Stimulated activated naive CD4-positive, alpha-beta T cell treated with Interleukin-2 at 50 U/mL for 16 hours (primary cell): ENCODE measurements at regions not wholly inside any gene's neighbourhood (a gene's known extent, or its start where the extent isn't known, plus 50 kb on each side); places are given as distances from the start of the nearest gene placed in this dataset.

Source experiments
- DNase-seq: peaks from one replicate; lab custom pipeline; 2025; lab: John Stamatoyannopoulos, UW

DNA sequence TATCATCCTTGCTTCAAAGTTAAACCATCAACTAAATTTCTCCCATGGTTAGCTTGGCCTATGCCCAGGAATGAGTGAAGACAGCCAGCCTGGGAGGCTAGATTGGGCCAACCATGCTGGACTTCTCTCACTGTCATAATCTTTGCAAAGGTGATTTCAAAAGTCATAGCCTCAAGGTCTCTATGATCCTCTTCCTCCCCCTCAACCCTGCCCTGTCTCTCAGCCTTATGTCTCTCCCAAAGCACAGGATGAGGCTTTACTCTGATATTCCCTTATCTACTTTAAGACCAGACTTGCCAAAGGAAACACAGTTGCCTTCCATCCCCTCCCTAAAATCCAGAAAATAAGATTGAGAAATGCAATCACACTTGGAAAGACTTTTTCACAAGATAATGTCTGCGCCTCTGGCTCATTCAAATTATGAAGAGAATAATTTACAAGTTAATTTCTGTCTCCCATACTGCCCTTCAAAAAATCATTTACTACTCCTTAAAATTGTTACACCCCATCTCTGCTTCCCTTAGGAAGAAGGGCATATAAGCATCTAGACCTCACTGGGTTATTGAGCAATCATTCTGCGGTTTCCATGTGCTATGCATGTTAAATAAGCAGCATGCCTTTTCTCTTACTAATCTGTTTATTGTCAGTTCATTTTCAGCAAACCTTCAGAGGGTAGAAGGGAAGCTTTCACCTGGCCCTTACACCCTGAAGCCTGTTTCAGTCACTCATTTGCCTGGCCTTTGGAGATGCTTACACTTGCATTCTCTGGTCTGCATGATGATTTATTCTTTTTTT, 113.8 kb upstream of the ANKRD55 start:
- no peak for DNase-seq

DNA sequence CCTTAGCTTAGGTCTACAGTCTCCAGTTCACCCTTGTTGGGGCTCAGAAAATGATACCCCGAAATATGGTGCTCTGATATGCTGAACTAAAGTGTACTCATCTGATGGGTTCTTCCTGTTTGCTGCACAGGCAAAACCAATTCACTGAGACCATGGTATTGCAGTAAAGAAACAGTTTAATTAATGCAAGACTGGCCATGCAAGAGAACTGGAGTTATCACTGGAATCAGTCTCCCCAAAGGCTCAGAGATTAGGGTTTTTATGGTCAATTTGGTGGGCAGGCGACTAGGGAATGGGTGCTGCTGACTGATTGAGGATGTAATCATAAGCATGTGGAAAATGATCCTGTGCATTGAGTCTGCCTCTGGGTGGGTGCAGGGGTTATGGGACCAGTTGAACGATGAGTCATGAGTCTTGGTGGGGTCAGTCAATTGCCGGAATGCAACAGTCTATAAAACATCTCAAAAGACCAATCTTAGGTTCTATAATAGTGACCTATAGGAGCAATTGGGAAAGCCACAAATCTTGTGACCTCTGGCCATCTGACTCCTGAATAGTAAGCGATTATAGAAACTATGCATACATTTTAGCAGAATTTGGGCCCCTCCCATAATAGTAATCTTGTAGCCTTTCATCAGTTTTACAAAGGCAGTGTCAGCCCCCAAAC, 113.0 kb upstream of the ANKRD55 start:
- DNase-seq, result no peak

DNA sequence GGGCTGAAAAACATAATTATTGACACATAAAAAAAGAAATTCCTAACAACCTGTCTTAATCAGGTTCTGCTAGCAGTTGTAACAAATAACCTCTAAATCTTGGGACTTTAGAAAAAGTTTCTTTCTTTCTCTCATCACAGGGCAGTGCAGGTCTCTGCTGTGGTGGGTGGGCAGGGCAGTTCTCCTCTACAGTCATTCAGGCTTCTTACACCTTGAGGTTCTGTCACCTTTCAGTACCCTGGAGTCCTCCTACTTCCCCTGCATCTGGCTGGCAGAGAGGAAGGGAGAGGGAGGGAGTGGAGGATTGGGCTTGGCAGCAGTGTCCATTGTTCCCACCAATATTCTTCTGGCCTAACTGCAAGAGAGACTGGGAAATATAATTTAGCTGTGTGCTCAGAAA, 112.2 kb upstream of the ANKRD55 start:
- DNase-seq, result no peak

DNA sequence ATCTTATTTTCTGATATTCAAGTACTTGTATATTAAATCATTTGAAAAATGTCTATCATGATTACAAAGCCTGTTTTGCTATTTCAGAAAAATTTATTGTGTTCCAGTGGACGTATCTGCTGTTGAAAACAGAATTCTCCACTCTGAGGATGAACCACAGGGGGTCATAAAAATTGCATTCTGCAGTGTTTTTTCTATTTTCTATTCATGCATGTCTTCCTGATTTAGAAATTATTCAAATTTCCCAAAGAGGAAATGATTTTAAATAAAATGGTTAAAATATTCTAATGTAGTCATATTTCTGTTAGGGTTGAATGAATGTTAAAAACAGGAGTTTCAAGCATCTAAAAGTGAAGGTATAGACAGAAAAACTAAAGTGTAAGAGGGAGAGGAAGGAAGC, 111.5 kb upstream of the ANKRD55 start:
- no peak for DNase-seq

DNA sequence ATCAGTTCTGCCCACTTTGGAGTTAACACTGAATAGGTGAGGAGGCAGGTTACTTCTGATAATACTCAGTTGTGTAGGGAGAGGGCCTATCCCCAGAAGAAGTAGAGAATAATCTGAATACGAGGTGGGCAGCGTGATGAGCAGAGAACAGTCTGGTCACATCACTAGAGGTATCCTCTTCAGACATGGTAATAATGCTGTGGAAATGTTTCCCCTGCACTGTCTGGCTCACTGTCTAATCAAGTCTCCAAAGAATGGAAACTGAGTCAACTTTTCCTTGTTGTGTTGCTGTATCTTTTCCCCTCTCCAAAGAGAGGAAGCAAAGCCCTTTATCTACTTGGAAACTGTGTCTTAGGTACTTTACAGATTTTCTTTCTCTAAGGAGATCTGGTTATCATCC, 110.9 kb upstream of the ANKRD55 start:
- DNase-seq, result no peak

DNA sequence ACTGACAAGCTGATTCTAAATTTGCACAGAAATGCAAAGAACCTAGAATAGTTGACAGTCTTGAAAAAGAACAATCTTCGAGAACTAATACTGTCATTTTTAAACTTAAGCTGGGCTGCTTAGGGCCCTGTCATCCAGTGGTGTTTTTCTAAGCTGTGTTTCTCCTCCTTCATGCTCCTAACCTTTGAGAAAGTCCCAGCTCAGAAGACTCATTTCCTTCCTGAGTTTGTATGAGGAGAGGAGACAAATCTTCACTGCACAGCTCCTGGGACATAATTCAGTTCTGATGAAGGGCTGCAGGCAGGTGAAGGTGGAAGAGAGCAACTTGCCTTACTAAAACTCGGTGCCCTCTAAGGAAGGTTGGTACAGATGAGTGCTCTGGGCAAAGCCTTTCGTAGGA, 109.5 kb upstream of the ANKRD55 start:
- no peak for DNase-seq

DNA sequence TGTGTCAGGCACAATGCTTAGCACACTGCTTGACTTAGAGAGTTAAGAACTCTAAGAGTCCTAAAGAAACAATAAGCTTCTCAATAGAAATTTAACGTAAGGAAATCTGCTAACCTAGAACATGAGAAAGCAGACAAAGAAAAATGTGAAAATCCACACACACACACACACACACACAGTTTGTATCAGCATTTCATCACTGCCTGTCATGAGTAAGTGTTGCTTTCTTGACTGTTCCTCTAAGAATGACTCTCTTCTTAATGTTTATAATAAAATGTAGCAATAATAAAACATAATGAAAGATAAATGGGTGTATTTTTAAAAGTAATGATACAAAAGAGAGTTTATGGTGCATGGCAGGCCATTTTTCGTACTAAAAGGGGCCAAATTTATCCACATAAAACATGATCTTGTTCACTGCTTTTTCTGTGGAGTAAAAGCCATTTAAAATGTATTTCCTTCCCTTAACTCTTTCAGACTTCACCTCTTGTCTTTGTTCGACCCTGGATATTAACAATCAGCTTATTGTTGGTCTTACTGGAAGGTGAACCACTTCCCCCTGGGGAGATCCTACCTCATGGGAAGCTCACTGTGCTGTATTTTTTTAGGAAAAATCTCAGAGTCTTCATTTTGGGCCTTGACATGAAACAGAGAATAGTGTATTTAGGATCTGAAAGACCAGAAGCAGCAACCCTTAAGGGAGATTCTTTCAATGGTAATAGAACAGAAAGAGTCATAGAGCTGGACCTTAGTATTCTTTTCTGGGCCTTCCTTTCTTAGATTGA, 107.3 kb upstream of the ANKRD55 start:
- no peak for DNase-seq

DNA sequence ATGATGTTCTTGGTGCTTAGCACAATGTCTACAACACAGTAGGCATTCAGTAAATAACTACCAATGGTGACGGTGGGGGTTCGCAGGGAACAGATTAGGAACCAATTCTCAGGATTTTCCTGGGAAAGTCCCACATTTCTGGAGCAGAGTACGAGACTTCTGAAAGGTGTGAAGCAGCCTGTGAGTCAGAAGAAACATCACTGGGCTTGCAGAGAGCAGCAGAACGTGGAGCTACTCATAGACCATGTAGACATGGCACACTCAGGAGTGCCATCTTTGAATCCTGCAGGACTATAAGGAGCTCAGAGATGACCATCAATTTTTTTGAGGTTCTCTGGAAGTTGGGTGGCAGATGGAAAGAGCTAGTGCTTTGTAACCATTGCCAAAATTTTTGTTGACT, 106.6 kb upstream of the ANKRD55 start:
- DNase-seq, result no peak

DNA sequence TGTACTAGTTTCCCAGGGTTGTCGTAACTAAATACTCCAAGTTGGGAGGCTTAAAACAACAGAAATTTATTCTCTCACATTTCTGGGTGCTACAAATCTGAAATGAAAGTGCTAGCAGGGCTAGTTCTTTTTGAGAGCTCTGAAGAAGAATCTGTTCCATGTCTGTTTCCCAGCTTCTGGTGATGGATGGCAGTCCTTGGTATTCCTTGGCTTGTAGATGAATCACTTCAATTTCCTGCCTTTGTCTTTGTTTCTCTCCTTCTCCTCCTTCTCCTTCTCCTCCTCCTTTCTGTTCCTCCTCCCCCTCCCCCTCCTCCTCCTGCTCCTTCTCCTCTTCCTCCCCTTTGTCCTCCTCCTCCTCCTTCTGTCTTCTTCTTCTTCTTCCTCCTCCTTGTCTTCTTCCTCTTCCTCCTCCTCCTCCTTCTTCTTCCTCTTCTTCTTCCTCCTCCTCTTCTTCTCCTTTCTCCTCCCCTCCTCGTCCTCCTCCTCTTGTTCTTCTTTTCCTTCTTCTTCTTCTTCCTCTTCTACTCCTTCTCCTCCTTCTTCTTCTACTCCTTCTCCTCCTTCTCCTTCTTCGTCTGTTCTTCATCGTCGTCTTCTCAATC, 104.7 kb upstream of the ANKRD55 start:
- no peak for DNase-seq

DNA sequence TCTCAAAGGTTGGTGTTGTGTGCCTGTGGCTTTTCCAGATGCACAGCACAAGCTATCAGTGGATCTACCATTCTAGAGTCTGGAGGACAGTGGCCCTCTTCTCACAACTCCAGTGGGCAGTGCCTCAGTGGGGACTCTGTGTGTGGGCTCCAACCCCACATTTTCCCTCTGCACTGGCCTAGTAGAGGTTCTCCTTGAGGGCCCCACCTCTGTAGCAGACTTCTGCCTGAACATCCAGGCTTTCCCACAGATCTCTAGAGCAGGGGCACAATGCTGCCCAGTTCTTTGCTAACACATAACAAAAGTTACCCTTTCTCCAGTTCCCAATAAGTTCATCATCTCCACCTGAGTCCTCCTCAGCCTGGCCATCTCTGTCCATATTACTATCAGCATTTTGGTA, 102.1 kb upstream of the ANKRD55 start:
- no peak for DNase-seq

DNA sequence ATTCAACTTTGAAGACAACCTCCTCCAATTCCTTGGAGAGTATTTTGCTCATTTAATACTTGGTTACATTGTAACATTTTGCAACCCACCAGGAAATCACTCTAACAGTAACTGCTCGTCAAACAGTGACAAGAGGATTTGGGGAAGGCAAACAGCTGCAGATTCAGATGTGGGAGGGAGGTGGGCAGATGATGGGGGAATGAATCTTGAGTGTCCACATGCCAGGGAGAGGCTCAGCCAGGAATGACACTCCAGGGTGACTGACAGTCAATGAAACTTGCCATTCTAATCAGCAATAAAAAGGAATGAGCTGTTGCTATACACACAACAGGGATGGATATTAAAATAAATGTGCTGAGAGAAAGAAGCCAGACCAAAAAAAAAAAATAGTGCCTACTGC, 97.7 kb upstream of the ANKRD55 start:
- DNase-seq, result no peak

DNA sequence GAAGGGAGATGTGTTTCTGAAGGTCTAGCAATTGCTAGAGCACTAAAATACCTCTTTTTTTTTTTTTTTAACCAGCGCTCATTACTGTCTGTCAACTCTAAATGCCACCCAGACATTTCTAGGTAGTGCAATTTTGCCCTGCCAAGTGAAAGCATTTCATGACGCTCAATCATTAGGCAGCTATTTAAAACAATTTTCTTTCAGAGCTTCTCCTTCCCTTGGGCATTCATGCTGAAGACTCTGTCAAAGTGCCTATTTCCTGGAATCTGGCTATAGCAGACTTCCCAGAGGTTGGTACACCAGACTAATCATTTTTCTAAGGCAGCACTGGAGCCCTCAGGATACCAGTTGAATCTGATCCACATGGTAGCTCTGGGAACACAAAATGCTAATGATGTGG, 97.0 kb upstream of the ANKRD55 start:
- no peak for DNase-seq

DNA sequence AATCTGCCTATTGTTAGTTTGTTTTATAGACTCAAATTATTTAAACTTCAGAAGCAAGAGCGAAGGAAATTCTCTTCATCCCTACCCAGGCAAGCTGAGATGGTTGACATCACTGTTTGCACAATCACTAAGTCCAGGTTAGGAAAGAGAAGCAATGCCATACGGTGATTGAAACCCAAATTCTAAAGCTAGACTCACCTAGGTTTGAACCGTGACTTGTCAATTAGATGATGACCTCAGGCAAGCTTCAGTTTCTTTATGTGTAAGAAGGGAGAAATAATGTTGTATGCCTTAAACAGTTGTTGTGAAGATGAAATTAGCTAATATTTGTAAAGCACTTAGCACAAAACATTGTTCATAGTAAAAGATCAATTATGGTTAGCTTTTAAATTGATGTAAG, 96.5 kb upstream of the ANKRD55 start:
- DNase-seq, result no peak

DNA sequence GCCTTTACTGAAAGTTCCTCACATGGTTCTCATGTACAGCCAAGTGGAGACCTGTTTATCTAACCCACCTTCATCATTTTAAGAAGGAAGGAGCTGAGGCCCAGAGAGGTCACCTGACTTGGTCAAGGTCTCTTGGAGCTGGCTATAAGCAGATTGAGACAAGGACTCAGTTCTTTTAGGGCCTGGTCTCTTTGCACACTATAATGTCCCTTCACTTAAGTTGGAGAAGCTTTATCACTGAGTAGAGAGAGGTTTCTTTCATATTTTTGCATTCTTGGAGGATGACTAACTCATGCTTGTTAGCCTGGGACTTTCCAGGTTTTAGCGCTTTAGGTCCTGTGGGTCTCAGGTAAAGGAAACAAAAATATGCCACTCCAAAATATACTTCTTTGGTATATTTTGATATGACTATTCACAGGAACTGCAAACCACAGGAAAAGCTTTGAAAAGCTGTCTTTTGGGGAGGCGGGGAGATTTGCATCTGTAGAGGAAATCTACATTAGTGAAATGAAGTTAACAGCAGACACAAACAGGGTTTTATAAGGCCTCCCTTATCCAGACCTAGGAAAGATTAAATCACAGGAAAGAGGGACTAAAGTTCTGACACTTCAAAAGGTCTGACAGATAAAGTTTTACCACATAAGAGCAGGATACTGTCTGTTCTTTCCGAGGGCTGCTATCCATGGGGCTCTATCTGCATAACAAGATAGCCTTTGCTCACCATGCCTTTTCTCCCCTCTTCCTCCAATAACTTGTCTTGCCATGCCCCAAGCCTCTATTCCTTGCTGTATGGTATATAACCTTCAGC, 95.8 kb upstream of the ANKRD55 start:
- DNase-seq, result peak; percentile 44

DNA sequence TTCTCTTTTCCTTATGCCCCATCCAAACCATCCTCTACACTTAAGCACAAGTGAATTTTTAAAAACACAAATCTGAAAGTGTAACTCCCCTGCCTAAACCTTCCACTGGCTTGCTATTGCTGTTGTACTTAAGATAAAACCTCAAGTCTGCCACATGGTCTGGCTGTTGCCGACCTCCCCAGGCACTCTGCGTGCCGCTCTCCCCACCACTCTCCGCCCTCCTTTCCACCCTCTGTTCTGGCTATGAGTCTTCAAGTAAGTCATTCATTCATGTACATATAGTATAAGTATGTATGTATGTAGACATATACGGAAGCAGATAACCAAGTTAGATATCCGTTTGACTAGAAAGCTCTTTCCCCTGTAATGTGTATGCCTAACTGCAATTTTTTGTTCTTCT, 94.7 kb upstream of the ANKRD55 start:
- DNase-seq, result peak; percentile 79

DNA sequence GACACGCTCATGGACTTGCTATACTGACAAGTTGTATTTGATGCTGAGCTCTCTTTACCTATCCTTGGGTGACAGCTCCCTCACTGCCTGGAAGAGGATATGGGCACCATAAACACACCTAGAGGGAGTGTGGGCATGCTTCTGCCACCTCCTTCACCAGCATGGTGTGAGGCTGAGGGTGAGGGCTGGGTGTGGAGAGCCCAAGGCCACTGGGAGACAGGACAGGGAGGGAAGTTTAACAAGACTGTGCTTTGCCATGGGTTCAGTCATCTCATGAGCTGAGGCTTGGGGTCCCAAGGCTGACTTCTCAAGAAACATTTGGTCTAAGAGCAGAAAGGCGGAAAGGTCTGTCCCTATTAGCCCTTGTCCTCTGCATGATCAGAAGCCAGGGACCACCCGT, 93.6 kb upstream of the ANKRD55 start:
- DNase-seq, result no peak

DNA sequence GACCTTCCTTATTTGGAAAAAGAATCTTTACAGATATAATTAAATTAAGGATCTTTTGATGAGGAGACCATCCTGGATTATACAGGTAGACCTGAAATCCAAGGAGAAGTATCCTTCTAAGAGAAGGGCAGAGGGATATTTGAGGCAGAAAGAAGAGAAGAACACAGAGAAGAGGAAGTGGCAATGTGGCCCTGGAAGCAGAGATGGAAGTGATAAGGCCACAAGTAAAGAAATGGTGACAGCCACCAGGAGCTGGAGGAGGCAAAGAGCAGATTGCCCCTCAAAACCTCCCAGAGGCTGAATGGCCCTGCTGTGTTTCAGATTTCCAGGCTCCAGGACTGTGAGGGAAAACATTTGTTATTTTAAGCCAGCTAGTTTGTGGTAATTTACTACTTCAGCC, 93.0 kb upstream of the ANKRD55 start:
- DNase-seq, result no peak

DNA sequence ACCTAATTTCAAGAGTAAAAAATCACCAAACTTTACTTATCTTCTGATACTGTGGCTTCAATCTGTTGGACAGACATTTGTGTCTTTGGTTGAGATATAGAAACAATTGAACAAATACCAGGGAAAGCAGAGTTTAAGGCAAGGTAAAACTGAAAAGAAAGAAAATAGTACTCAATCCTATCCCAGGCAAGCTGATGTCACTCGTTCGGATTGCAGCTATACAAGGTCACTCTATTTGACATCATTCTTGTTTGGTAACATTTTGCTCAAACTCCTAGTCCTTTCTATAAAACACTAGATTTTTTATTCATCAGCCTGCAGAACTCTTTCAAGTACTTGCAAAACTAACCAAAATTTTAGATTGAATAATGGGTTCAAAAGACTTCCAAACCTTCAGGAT, 91.9 kb upstream of the ANKRD55 start:
- DNase-seq, result no peak

DNA sequence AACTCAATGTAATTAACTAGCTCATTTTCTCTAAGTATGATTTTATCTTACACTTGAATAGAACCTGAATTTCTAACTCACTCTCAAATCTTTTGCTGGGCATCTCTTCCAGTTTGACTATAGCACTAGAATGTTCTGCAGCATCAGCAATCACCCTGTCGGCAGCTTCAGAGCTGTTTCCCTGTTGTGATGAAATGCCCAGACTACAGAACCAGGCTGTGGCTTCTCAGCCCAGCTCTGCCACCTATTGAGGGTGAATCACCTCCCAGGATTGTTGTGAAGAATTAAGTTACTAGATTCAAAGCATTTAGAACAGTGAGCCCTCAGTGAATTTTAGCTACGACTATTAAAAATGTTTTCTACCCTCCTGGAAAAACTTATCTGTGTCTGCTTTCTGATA, 90.4 kb upstream of the ANKRD55 start:
- no peak for DNase-seq

DNA sequence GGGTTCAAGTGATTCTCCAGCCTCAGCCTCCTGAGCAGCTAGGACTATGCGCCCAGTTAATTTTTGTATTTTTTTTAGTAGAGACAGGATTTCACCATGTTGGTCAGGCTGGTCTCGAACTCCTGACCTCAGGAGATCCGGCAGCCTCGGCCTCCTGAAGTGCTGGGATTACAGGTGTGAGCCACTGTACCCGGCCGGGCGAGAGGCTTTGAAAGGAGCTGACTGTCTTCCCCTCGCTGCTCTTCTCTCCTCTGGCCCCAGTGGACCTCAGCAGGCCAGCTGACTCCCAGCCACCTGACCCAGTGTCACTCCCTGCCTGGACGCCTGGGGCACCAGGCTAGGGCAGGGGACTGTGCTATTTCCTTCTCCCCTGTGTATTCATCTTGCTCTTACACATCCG, 89.5 kb upstream of the ANKRD55 start:
- DNase-seq, result no peak

DNA sequence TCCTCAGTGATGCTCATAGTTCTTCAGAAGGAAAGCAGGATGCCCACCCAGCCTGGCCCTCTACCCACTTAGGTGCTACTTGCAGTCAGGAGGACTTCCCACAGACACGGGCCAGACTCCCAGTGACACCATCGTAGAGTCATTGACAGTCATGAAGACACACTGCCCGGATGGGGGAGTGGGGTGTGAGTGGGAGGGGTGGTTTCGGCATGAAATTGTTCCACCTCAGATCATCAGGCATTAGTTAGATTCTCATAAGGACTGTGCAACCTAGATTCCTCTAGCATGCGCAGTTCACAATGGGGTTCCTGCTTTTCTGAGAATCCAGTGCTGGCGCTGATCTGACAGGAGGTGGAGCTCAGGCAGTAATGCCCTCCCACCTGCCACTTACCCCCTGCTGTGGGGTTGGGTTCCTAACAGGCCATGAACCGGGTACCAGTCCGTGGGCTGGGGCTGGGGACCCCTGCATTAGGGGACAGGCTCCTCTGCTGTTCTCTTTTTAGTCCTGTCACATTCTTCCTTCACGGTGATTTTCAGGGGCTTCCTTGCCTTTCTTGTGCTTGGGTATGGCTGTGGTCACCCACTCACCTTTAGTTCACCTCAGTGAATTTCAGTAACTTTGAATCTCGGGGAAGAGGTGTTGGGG, 88.2 kb upstream of the ANKRD55 start:
- DNase-seq, result peak; percentile 43
